Vagina (tissue), 2 donors: ENCODE measurements at regions not wholly inside any gene's neighbourhood (a gene's known extent, or its start where the extent isn't known, plus 50 kb on each side); places are given as distances from the start of the nearest gene placed in this dataset.

Experiments used
- CTCF ChIP-seq, 3 experiments: fragments of 450-650 bp in 2 of 3; fragments of 200-600 bp in 1 of 3; sonication (generic) in 1 of 3; IDR thresholded peaks; one replicate each; pipeline ENCODE4 v1.5.1; 2017 to 2019; ENCODE audit warnings: antibody characterized with exemption in 3 of 3, mild to moderate bottlenecking in 2 of 3, moderate library complexity in 2 of 3
- POLR2A ChIP-seq, 2 donors: fragments of 450-650 bp; IDR thresholded peaks; one replicate each; pipeline ENCODE4 v1.6.1; 2017; ENCODE audit warnings: antibody characterized with exemption in 2 of 2, mild to moderate bottlenecking in 2 of 2, moderate library complexity in 2 of 2
- POLR2AphosphoS5 ChIP-seq, 2 donors: sonication (generic); formaldehyde crosslinking; IDR thresholded peaks; one replicate each; pipeline ENCODE4 v1.9.0; 2017; ENCODE audit warnings: antibody characterized with exemption in 2 of 2, mild to moderate bottlenecking in 2 of 2, low read depth in 1 of 2; ENCODE audit not compliant: insufficient read depth in 1 of 2

DNA sequence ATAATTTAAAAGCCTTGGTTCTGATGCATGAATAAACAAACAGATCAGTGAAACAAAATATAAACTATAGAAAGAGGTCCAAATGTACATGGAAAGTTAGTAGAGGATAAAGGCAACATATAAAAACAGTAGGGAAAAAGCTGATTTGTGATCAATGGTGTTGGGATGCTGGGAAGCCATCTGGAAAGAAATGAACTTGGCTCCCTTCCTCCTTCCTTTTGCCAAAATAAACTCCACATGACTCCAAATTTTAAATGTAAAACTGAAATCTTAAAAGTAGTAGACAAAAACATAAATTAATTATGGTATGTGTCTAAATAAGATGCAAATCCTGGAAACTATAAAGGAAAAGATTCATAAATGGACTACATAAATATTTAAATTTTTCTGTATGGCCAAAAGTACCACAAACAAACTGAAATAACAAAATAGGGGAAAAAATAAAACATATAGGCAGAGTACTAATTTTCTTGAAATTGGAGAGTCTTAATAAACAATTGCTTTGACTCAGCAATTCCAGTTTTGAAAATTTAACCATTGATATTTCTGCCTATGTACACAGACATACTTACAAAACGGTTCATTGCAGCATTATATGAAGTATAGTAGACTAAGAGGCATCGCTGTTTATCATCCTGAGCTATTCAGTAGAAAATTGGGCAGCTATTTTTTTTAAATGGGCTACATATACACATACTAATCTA is 77.0 kb upstream of the TRIM24 start:
- no peak for TF ChIP-seq CTCF (IDR thresholded peaks at IDR 0.05)
- no peak for TF ChIP-seq POLR2AphosphoS5 (IDR thresholded peaks at IDR 0.05; ENCODE audit: insufficient read depth in 1 of 2, low read depth in 1 of 2)
- TF ChIP-seq POLR2A (IDR thresholded peaks at IDR 0.05): no peak
